Activated CD4-positive, alpha-beta T cell treated with anti-CD3 and anti-CD28 coated beads, Interleukin-2, amount 10 ng/mL, durations not matched to agents 24 days and 14 days (primary cell): ENCODE measurements at regions not wholly inside any gene's neighbourhood (a gene's known extent, or its start where the extent isn't known, plus 50 kb on each side); places are given as distances from the start of the nearest gene placed in this dataset.
"Not testable (repeated sequence)": the region's sequence is repeated elsewhere in the genome, so short reads cannot be mapped to it uniquely, and the experiment has no call there.

Experiments used
- DNase-seq: peaks from one replicate; pipeline ENCODE4 v3.0.0; 2022
- H3K27ac Mint-ChIP-seq: one replicate; pipeline ENCODE4 v1.8.0; 2022; ENCODE audit warnings: mild to moderate bottlenecking, mixed read lengths
- H3K27me3 Mint-ChIP-seq: one replicate; pipeline ENCODE4 v1.8.0; 2022; ENCODE audit warnings: mixed read lengths
- H3K36me3 Mint-ChIP-seq: one replicate; pipeline ENCODE4 v1.8.0; 2022; ENCODE audit warnings: low read depth, mild to moderate bottlenecking, mixed read lengths
- H3K4me1 Mint-ChIP-seq: one replicate; pipeline ENCODE4 v1.8.0; 2021; ENCODE audit warnings: mixed read lengths
- H3K4me3 Mint-ChIP-seq: one replicate; pipeline ENCODE4 v1.8.0; 2022; ENCODE audit warnings: mild to moderate bottlenecking, moderate library complexity, mixed read lengths
- H3K9me3 Mint-ChIP-seq: one replicate; pipeline ENCODE4 v1.8.0; 2021; ENCODE audit warnings: mixed read lengths
- intact Hi-C: fragments of 100-400 bp; cut with micrococcal nuclease; formaldehyde crosslinking; loops from one replicate; pipeline ENCODE4 v1.15.1; 2023

GRCh38 chr11:96588793-96589192 is 199.0 kb downstream of the JRKL start:
- intact Hi-C loops, H3K4me3 Mint-ChIP-seq, H3K9me3 Mint-ChIP-seq, H3K4me1 Mint-ChIP-seq, H3K27ac Mint-ChIP-seq, H3K36me3 Mint-ChIP-seq, DNase-seq, H3K27me3 Mint-ChIP-seq: not testable (repeated sequence)

GRCh38 chr11:96595011-96595410 is 205.2 kb downstream of the JRKL start:
- H3K4me3 Mint-ChIP-seq, result no peak overlapping the region
- no peaks in the 10 kb centered on the region for H3K4me1 Mint-ChIP-seq
- H3K27me3 Mint-ChIP-seq, result no peaks in the 10 kb centered on the region
- H3K27ac Mint-ChIP-seq, result no peak overlapping the region
- H3K36me3 Mint-ChIP-seq, result no peaks in the 10 kb centered on the region
- no peak for DNase-seq
- intact Hi-C loops, result no loop called here
- no peaks in the 10 kb centered on the region for H3K9me3 Mint-ChIP-seq

- Mint-ChIP-seq H3K4me3 (no peak overlapping the region), H3K27ac (no peak overlapping the region), H3K9me3 (no peaks in the 10 kb centered on the region), H3K4me1 (no peaks in the 10 kb centered on the region), H3K36me3 (no peaks in the 10 kb centered on the region), H3K27me3 (no peaks in the 10 kb centered on the region)
- DNase-seq, result no peak
- intact Hi-C loops, result no loop called here
These were observed 218.2 kb downstream of the JRKL start for GRCh38 chr11:96607864-96608558.

GRCh38 chr11:96614101-96614500 is 224.3 kb downstream of the JRKL start:
- no peaks in the 10 kb centered on the region for H3K9me3 Mint-ChIP-seq
- DNase-seq, result no peak
- intact Hi-C loops, result no loop called here
- H3K4me1 Mint-ChIP-seq, result no peaks in the 10 kb centered on the region
- H3K27me3 Mint-ChIP-seq, result no peaks in the 10 kb centered on the region
- H3K4me3 Mint-ChIP-seq, result no peak overlapping the region
- no peak overlapping the region for H3K27ac Mint-ChIP-seq
- no peaks in the 10 kb centered on the region for H3K36me3 Mint-ChIP-seq

- intact Hi-C loops, result no loop called here
- Mint-ChIP-seq H3K4me1 (no peaks in the 10 kb centered on the region), H3K4me3 (no peak overlapping the region), H3K27me3 (no peaks in the 10 kb centered on the region), H3K27ac (no peak overlapping the region), H3K36me3 (no peaks in the 10 kb centered on the region), H3K9me3 (no peaks in the 10 kb centered on the region)
- DNase-seq, result no peak
These were observed 225.0 kb downstream of the JRKL start for GRCh38 chr11:96614846-96615245.

GRCh38 chr11:96620464-96621044 is 230.7 kb downstream of the JRKL start:
- Mint-ChIP-seq H3K36me3 (no peaks in the 10 kb centered on the region), H3K27ac (no peak overlapping the region), H3K4me3 (no peak overlapping the region), H3K4me1 (no peaks in the 10 kb centered on the region), H3K9me3 (no peaks in the 10 kb centered on the region), H3K27me3 (no peaks in the 10 kb centered on the region)
- no peak for DNase-seq
- intact Hi-C loops, result no loop called here

- intact Hi-C loops, result no loop called here
- Mint-ChIP-seq H3K27me3 (no peaks in the 10 kb centered on the region), H3K9me3 (no peaks in the 10 kb centered on the region)
These were observed 231.3 kb downstream of the JRKL start for GRCh38 chr11:96621161-96621560.

GRCh38 chr11:96622026-96622634 is 232.3 kb downstream of the JRKL start:
- H3K36me3 Mint-ChIP-seq, result no peaks in the 10 kb centered on the region
- H3K9me3 Mint-ChIP-seq, result peaks cover 4% of the 10 kb centered on the region
- H3K4me3 Mint-ChIP-seq, result no peak overlapping the region
- intact Hi-C loops, result no loop called here
- H3K27ac Mint-ChIP-seq, result no peak overlapping the region
- no peaks in the 10 kb centered on the region for H3K4me1 Mint-ChIP-seq
- H3K27me3 Mint-ChIP-seq, result no peaks in the 10 kb centered on the region
- DNase-seq, result no peak

More at GRCh38 chr11:96621161-96621560, 231.3 kb downstream of the JRKL start:
- Mint-ChIP-seq H3K4me3 (no peak overlapping the region), H3K36me3 (no peaks in the 10 kb centered on the region), H3K27ac (no peak overlapping the region), H3K4me1 (no peaks in the 10 kb centered on the region)
- DNase-seq, result no peak

- H3K4me3 Mint-ChIP-seq, result no peak overlapping the region
- H3K4me1 Mint-ChIP-seq, result no peaks in the 10 kb centered on the region
- no peaks in the 10 kb centered on the region for H3K36me3 Mint-ChIP-seq
- no peak overlapping the region for H3K27ac Mint-ChIP-seq
- intact Hi-C loops, result no loop called here
- no peak for DNase-seq
- no peaks in the 10 kb centered on the region for H3K27me3 Mint-ChIP-seq
- H3K9me3 Mint-ChIP-seq, result peaks cover 4% of the 10 kb centered on the region
These were observed 234.3 kb downstream of the JRKL start for GRCh38 chr11:96624126-96624525.

- no peak overlapping the region for H3K4me3 Mint-ChIP-seq
- DNase-seq, result no peak
- intact Hi-C loops, result no loop called here
- no peak overlapping the region for H3K27ac Mint-ChIP-seq
- H3K36me3 Mint-ChIP-seq, result no peaks in the 10 kb centered on the region
- no peaks in the 10 kb centered on the region for H3K4me1 Mint-ChIP-seq
- no peaks in the 10 kb centered on the region for H3K27me3 Mint-ChIP-seq
- peaks cover 7% of the 10 kb centered on the region for H3K9me3 Mint-ChIP-seq
These were observed 237.6 kb downstream of the JRKL start for GRCh38 chr11:96627376-96627775.

GRCh38 chr11:96635655-96636054 is 245.8 kb downstream of the JRKL start:
- intact Hi-C loops, result no loop called here
- Mint-ChIP-seq H3K27me3 (no peaks in the 10 kb centered on the region), H3K9me3 (peaks cover 3% of the 10 kb centered on the region), H3K4me3 (no peak overlapping the region), H3K36me3 (no peaks in the 10 kb centered on the region), H3K4me1 (no peaks in the 10 kb centered on the region), H3K27ac (no peak overlapping the region)
- DNase-seq, result no peak

- no peak overlapping the region for H3K4me3 Mint-ChIP-seq
- intact Hi-C loops, result no loop called here
- no peaks in the 10 kb centered on the region for H3K4me1 Mint-ChIP-seq
- no peaks in the 10 kb centered on the region for H3K9me3 Mint-ChIP-seq
- no peaks in the 10 kb centered on the region for H3K27me3 Mint-ChIP-seq
- H3K27ac Mint-ChIP-seq, result no peak overlapping the region
- DNase-seq, result no peak
- H3K36me3 Mint-ChIP-seq, result no peaks in the 10 kb centered on the region
These were observed 251.4 kb downstream of the JRKL start for GRCh38 chr11:96641261-96641660.

GRCh38 chr11:96642583-96642982 is 252.8 kb downstream of the JRKL start:
- intact Hi-C loops, result no loop called here
- Mint-ChIP-seq H3K9me3 (no peaks in the 10 kb centered on the region), H3K36me3 (no peaks in the 10 kb centered on the region), H3K27ac (no peak overlapping the region), H3K4me1 (no peaks in the 10 kb centered on the region), H3K27me3 (no peaks in the 10 kb centered on the region), H3K4me3 (no peak overlapping the region)
- DNase-seq, result no peak

- Mint-ChIP-seq H3K9me3 (no peaks in the 10 kb centered on the region), H3K27ac (no peak overlapping the region), H3K4me1 (no peaks in the 10 kb centered on the region), H3K4me3 (no peak overlapping the region), H3K27me3 (no peaks in the 10 kb centered on the region), H3K36me3 (no peaks in the 10 kb centered on the region)
- DNase-seq, result no peak
- intact Hi-C loops, result no loop called here
These were observed 253.4 kb downstream of the JRKL start for GRCh38 chr11:96643173-96643572.
